Myocyte (in vitro differentiated cells): ENCODE measurements at regions not wholly inside any gene's neighbourhood (a gene's known extent, or its start where the extent isn't known, plus 50 kb on each side); places are given as distances from the start of the nearest gene placed in this dataset.

Source experiments
- DNase-seq: peaks from one replicate; pipeline ENCODE4 v3.0.0-alpha.2; 2012; ENCODE audit warnings: low read depth

DNA sequence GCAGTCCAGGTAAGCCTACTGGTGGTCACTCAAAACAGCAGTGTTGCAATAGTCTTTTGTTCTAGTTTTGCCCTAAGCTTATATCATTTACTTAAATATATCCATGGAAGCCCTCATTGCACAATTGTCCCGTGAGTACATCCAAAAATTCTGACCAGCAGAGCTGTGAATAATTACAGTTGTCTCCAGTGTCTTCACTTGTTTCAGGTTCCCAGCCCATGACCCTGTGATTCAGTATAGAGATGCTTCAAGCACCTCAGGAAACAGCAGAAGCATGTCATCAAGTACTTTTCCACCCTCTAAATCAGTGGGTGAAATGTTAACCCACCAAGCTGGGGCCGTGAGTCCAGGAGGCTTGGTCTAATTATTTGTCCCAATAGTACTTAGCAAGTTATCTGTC lies 214.9 kb upstream of the RPS6KA3 start:
- no peak for DNase-seq

DNA sequence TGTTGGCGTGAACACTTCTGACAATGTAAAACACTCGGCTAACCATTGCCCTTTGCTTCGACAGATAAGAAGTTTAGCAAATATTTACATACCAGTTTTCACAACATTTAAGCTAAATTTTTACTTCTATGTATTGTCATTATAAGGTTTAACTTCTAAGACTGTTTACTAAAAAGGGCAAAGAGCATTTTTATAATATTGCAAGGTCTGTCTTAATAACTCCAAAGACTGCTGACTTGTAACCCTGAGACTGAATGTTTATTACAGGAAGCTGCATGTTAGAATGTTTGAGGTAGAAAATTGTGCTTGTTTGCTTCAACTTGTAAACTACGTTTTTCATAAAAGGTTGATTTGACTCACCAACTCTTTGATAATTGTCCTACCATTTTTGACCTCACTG lies 213.2 kb upstream of the RPS6KA3 start:
- no peak for DNase-seq

DNA sequence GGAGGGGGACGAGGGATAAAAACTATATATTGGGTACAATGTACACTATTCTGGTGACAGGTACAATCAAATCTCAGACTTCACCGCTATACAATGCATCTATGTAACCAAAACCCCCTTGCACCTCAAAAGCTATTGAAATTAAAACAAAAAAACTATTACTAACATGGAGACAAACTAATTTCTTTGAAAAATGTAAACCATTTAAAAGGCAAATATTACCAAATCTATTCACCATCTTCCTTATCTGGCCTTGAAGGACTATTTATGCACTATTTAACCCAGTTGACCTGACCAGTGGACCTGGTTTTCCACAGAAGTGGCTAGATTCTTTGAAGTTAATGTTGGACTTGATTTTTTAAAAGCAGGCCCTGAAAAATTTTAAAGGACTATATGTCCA lies 212.3 kb upstream of the RPS6KA3 start:
- no peak for DNase-seq

DNA sequence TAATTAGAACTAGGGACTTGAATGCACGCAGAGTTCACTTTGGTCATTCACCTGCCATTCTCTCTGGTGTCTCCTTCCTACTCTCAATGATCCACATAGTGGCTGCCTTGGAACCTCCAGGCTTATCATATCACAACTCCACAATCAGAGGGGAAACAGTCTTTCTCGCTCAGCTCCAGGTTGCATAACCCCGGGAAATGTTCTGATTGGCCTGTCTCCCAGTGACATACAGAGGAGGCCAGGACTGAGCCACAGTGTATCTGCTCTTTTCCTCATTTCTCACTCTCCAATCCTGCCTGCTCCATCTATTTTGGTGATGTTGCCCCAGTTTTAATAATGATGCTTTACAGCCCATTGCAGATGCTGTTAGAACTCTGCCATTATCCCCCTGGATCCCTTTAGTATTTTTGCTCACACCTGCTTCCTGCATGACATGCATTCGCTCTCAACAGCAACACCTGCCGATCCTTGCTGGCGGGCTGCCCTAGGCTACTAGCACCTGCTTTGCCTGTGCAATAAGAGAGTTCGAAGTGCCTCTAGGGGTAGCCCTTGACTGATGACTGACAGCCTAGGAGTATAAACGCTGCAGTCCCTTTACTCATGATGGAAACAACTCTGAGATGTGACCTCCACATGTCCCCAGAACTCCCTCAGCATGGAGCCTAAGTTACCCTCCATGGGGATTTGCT lies 211.3 kb upstream of the RPS6KA3 start:
- no peak for DNase-seq

DNA sequence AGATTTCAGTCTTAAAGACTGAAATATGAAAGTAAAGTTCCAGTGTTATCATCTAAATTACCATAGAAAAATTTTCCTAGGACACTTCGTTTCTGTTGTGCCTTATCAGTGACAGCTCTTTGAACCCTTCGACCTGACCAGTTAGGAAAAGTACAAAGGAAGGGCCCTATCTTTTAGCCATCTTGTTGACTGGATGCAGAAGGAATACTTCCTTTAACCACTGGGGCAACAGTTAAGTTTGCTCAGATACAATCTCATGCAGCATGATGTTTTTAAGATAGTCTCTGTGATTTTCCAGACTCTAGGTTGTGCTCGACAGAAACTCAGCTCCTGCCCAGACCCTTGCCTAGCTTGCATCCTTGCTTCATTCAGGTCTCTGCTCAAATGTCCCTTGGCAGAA lies 210.5 kb upstream of the RPS6KA3 start:
- DNase-seq = no peak

DNA sequence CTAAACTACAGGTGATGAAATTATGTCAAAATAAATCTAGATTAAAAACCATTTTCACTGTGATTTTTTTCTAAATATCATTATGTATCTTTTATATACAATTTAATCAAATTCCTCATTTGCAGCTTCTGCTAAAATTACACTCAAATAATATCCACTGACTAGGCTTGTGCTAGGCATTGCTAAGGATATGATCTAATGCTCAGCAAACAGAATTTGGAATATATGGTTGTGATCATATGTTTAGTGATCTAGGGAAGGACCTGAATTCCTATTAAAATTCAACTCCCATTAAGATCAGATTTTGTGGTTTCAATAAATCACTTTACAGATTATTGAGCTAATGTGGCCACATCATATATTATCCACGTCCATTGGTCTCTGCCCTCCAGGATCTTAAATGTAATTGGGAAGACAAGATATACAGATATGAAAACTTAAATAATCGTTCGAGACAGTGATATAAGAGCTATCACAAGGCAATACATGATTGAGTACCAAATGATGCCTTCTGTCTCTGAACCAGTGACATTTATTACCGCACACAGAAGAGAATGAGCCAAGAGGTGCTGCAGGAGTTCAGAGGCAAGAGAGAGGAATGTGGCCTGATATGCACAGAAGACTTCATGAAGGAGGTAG lies 206.0 kb upstream of the RPS6KA3 start:
- DNase-seq = no peak

DNA sequence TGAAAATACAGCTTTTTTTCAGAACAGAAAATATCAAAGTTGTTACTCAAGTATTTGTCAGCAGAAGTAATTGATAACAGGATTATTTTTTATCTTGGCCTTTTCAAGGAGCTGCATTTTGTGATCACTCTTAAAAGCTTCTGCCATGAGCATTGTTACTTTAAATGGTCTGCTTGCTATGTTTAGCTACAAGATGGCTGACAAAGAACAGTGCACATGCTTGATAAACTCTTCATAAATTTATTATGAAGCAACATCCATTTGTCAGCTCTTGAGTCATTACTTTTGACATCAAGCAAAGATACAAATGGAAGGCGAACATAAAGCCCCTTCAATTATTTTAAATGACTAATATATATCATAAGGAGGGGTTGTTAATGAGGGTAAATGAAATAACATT lies 205.4 kb upstream of the RPS6KA3 start:
- no peak for DNase-seq

DNA sequence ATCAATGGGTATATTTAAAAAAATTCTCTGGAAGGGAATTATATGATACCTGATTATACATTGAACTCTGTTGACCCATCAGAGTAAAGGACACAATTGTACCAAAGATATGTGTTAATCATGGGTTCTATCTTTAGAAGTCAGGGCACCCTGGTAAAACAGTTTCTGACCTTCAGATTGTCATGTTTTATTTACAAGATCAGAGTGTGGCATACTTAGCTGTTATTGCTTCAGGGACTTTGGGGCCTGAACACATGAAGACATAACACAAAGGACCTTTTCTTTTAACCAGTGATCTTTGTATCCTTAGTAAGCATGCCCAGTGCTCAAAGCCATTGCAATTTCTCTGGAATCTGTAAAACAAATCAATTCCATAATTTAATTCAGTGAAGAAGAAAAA lies 204.8 kb upstream of the RPS6KA3 start:
- no peak for DNase-seq

DNA sequence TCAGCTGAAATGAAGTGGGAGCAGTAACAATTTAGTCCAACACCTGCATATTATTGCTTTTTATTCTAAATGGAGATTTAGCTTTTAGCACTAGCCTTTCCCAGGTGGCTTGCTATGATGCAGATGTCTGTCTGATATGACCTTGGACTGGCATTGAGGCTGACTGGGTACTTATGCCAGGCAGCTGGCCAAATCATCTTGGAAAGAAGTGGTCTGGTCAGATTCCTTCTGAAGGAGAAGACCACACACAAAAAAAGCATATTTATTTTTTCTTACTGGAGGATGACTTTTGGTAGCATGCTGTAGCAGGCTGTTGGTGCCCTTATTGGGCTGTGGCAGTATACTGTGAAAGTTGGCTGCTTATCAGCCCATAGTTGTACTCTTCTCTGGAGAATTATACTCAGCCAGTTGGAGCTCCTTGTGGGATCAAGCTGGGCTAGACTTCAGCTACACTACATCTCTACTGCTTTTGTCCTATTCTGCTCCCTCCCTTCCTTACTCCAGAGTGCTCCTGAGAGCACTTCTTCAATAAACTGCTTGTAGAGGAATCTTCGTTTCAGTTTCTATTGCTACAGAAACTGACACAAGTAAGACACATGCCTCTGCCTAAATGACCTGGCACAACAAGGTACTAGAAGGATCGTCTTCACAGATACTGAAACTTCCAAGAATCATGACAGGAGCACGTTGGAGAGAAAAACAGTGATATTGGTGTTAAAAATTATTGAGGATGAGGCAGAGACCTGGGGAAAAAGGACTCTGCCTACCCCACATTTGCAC lies 196.8 kb upstream of the RPS6KA3 start:
- no peak for DNase-seq

DNA sequence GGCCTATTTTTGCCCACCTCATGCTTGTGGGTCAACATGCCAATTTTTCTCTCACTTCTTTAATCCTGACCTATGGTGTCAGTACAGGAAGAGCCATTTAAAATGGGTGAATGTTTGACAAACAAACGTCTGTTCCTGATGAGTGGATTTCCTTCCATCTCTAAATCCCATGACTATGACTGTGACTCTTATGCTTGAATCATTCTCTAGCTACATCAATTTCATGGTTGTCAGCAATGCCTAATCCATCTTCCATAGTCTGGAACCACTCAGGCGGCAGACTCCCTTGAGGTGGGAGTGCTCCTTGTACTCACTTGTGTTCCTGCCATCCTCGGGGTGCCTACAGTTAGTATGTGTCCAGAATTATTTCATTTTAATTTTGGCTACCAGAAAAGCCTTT lies 194.9 kb upstream of the RPS6KA3 start:
- DNase-seq = no peak

DNA sequence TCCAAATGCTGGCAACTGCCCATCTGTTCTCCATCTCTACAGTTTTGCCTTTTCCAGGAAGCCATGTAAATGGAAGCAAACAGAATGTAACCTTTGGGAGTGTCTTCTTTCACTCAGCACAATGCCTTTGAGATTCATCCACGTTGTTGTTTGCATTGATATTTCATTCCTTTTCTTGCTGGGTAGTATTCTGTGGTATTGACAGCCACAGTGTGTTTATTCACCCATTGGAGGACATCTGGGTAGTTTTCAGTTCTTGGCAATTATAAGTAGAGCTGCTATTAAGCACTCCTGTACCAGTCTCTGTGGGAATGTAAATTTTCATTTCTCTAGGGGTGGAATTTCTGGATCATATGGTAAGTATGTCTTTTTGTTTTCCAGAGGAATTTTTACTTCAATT lies 194.3 kb upstream of the RPS6KA3 start:
- no peak for DNase-seq

DNA sequence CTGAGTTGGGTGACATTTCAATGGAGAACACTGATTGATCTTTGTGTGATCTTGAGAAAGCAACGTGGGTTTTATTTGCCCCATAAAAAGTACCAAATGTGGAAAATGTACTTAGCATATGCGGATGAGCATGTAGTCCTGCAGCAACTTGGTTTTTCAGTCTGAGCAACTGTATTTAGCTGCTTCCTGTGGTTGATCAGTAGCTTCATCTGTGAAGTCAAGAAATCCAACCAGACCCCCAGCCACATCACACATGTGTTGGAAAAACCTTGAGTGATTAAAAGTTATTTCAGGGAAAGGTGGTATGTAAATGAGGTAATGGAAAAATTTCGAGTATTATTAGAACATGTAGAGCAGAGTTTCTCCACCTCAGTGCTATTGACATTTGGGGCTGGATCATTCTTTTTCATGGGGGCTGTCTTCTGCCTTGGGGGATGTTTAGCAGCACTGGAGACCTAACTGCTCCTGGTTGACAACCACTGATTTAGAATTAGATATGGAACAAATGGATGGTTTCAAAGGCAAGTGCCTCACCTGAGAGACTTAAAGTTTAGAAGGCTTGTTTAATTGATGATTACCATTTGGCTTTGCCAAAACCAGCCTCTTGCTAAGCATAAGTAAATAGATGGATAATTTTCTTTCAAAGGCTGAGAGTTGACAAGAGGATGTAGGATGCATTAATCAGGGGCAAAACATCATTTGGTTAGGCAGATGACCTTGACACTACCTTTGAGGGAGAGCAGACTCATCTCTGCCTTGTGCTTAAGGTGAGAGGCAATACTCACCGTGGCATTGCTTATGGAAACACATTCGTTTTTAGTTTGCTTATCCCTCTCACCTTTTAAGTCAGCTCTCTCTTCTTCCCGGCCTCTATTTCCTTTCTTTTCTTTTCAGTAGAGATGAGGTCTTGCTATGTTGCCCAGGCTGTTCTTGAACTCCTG lies 193.0 kb upstream of the RPS6KA3 start:
- DNase-seq = no peak

DNA sequence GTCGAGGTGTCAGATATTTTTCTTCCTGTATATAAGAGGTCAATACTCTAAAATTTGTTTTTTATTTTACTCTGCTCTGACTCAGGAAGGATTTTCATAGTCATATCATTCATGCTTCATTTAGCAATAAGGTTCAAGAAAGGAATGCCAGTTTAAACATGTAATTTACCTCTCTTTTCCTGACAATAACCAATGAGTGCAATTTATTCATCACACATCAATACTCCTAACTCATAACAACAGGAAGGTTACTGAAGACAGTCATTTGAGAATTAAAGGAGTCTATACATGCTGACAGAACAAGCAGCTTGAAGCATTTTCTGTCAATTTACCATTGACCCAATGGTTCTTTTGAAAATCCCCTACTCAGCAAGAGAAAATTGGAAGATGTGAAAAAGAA lies 190.3 kb upstream of the RPS6KA3 start:
- DNase-seq = no peak

DNA sequence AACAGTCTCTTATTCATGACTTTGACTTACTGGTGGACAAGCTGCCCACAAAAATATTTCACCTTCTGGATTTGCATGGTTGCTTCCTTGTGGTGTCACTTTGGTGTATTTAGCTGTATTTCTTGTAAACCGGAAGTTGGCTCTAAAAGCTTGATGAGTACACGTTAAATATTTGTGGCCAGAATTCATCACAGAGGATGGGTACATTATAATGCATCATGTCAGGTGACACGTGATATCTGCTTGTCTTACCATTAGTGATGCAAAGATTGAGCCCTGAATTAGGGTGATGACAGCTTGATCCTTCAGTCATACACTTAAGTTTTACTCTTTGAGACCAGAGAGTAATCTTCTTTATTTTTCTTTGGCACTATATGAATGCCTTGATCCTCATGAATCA lies 188.3 kb upstream of the RPS6KA3 start:
- DNase-seq = no peak

DNA sequence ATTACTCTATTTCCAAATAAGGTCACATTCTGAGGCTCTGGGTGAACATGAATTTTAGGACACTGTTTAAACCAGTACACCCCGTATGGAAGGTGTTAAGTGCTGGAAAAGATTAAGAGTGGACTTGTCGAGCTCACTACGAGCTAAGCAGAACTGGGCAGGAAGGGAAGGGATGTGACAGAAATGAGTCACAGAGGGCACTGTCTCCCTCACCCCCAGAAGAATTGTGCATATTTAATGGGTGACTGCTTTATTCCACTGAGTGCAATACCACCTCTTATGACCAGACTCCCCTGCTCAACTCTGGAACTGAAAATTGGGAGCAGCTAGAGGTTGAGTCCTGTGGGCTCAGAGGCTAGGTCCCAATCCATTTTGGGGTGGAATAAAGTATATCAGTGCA lies 187.4 kb upstream of the RPS6KA3 start:
- no peak for DNase-seq

DNA sequence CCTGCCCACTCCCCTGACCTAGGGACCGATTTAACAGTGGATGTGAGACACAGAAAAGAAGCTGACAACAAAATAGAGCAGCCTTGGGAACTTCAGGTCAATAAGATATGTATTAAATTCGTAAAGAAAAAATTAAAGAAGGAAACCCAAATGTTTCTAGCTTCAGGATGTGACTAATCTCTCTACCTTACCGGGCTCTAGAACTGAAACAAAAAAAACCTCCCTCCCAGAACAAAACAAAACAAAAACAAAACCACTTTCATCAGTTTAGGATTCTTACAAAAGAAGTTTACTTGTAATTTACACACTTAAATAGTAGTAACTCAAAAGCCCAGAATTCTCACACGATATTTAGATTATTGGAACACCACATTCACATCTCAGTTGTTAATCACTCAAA lies 185.8 kb upstream of the RPS6KA3 start:
- no peak for DNase-seq

DNA sequence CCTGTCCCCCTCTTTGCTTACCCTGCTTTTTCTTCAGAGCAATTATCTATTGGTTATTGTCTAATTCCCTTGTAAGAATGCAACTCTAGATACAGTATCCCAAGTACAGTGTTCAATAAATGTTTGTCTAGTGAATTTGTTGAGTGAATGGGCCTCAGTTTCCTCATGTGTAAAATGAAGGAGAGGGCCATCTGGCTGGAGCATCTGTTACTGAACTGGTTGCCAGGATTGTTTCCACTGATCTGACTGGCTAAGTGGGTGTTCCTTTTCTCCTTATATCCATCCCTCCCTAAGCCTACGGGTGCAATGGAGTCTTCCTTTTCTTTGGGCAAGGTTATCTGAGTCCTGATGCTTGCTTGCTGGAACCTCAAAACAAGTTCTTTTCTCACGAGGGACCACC lies 185.2 kb upstream of the RPS6KA3 start:
- no peak for DNase-seq

DNA sequence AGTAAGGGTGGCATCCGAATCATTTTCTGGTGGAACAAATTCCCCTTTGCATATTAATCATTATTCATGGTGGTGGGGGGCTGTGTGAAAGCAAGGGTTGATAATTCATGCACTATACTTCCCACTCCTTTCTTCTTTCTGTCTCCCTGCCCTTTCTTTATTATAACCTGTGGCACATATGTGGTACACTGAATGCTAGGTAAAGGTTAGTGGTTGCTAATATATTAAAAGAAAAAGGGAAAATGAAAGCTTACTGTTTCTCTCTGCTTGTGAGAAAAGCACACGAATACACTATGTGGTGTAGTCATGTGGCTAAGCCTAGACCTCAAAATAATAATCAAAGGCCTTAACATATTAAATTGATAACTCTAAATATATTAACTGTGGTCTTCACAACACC lies 178.4 kb upstream of the RPS6KA3 start:
- no peak for DNase-seq

DNA sequence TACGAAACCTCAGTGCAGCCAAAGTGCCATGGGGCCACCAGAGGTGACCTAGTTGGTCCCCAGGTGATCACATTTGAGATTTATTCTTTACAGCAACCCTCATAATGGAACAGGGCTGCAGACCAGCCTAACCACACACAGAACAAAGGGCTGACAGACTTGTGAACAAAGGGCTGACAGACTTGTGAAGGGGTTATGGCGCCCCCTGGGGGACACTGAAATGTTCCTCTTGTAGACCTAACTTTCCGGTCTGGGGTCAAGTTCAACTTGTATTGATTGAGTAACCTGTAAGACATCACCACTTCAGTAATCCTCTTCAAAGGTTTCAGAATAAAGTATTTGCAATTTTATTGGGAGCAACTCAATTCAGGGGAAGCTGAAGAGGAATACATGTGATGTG lies 175.9 kb upstream of the RPS6KA3 start:
- DNase-seq = peak; percentile 75

DNA sequence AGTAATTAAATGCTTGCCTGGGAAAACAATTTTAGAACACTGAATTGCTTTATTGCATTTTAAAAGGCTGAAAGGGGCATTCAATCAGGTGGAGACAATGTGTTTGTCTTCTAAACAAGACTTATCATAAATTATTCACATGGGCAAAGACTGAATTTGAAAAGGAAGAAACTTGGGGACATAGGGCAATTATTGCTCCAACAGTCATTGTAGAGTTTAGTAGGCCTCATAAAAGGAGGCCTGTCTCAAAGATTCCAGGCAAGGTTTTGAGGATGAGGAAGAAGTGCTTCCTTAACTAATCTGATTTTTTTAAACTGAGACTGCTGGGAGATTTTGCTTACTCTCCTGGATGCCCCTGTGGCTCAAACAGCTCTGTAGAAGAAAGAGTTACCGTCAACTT lies 174.4 kb upstream of the RPS6KA3 start:
- no peak for DNase-seq

DNA sequence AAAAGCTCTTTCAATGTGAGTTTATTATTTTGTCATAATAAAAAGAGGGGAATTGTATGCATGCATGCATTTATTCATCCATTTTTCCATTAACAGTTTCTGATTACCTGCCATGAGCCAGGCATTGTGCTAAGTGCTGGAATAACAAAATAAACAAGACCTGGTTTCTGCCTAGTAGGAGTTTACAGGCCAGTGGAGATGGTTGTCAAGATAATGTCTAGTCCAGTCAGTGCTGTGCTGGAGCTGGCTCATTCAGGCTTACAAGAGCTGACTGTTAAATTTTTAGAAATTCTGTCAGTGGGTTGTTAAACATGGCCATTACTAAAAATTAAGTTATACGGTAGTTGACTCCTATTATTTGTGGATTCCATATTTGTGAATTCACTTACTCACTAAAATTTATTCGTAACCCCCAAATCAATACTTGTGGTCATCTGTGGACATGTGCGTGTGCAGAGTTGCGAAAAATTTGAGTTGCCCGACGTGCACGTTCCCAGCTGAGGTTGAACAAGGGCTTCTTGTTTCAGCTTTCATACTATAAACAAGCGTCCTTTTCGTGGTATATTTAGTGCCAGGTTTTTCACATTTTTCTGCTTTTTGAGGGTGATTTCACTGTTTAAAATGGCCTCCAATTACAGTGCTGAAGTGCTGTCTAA lies 172.3 kb upstream of the RPS6KA3 start:
- no peak for DNase-seq
